IMR-90 (cell line): ENCODE measurements at regions not wholly inside any gene's neighbourhood (a gene's known extent, or its start where the extent isn't known, plus 50 kb on each side); places are given as distances from the start of the nearest gene placed in this dataset.

Experiments
- ATAC-seq: fragments of 200-7000 bp; cut with Tn5 transposase; 2 replicates; pipeline ENCODE4 v1.9.1; 2020; ENCODE audit warnings: low read depth, mild to moderate bottlenecking, moderate library complexity
- BruUV-seq: library from RNA; stranded (reverse); fragments of 400-500 nt; replicated peaks from 2 replicates; lab custom pipeline; 2021; lab: Mats Ljungman, UMichigan
- CTCF ChIA-PET: fragments of 300-600 bp; formaldehyde crosslinking; extraction: SDS; loops from one replicate; lab custom pipeline; 2021; ENCODE audit warnings: antibody characterized with exemption; lab: Yijun Ruan, JAX
- POLR2A ChIA-PET: fragments of 300-600 bp; sonication (Branson Sonifier 250); formaldehyde crosslinking; loops from one replicate; lab custom pipeline; 2022; ENCODE audit warnings: antibody characterized with exemption; ENCODE audit not compliant: unreplicated experiment; lab: Charles Lee
- DNase-seq: peaks from one replicate; pipeline ENCODE4 v3.0.0; 2013
- H2AFZ ChIP-seq: replicated peaks from 2 replicates; pipeline ENCODE3; 2013; ENCODE audit warnings: low read length, mild to moderate bottlenecking; ENCODE audit not compliant: poor library complexity
- H2AK5ac ChIP-seq: 2 replicates; pipeline ENCODE4 v1.6.1; 2013; ENCODE audit warnings: low read depth, low read length, inconsistent platforms
- H2AK9ac ChIP-seq: replicated peaks from 2 replicates; pipeline ENCODE3; 2013; ENCODE audit warnings: mild to moderate bottlenecking, low read depth, low read length, moderate library complexity; ENCODE audit not compliant: poor library complexity
- H2BK120ac ChIP-seq: 2 replicates; pipeline ENCODE4 v1.6.1; 2013; ENCODE audit warnings: low read depth, low read length, inconsistent platforms
- H2BK15ac ChIP-seq: 3 replicates; pipeline ENCODE4 v1.6.1; 2013; ENCODE audit warnings: low read depth, low read length, inconsistent platforms
- H2BK20ac ChIP-seq: 2 replicates; pipeline ENCODE4 v1.6.1; 2013; ENCODE audit warnings: low read depth, mild to moderate bottlenecking, inconsistent platforms, low read length, moderate library complexity
- H2BK5ac ChIP-seq: 2 replicates; pipeline ENCODE4 v1.6.1; 2013; ENCODE audit warnings: mild to moderate bottlenecking, low read depth, low read length, inconsistent platforms; ENCODE audit not compliant: poor library complexity, severe bottlenecking
- H3K14ac ChIP-seq: replicated peaks from 2 replicates; pipeline ENCODE4 v1.6.1; 2013; ENCODE audit warnings: low read depth, low read length, inconsistent platforms
- H3K18ac ChIP-seq: 2 replicates; pipeline ENCODE4 v1.6.1; 2013; ENCODE audit warnings: low read depth, low read length, control low read depth
- H3K23ac ChIP-seq: 2 replicates; pipeline ENCODE4 v1.6.1; 2013; ENCODE audit warnings: low read depth, low read length, inconsistent platforms
- H3K27ac ChIP-seq: 2 replicates; pipeline ENCODE4 v1.5.1; 2013; ENCODE audit warnings: mild to moderate bottlenecking, control low read depth, low read length; ENCODE audit not compliant: insufficient read depth
- H3K27me3 ChIP-seq: 2 replicates; pipeline ENCODE4 v1.6.1; 2013; ENCODE audit warnings: low read length; ENCODE audit not compliant: control insufficient read depth, insufficient read depth
- H3K36me3 ChIP-seq: 2 replicates; pipeline ENCODE4 v1.6.1; 2013; ENCODE audit warnings: low read length, mixed read lengths; ENCODE audit not compliant: control insufficient read depth, insufficient read depth
- H3K4ac ChIP-seq: 2 replicates; pipeline ENCODE4 v1.6.1; 2013; ENCODE audit warnings: low read depth, low read length, inconsistent platforms
- H3K4me1 ChIP-seq: 2 replicates; pipeline ENCODE4 v1.6.1; 2013; ENCODE audit warnings: low read length, mixed read lengths; ENCODE audit not compliant: control insufficient read depth, insufficient read depth
- H3K4me2 ChIP-seq: 2 replicates; pipeline ENCODE4 v1.6.1; 2013; ENCODE audit warnings: low read depth, mild to moderate bottlenecking, control low read depth, low read length, moderate library complexity
- H3K4me3 ChIP-seq: 2 replicates; pipeline ENCODE4 v1.5.1; 2013; ENCODE audit warnings: low read depth, mild to moderate bottlenecking, control low read depth, low read length, moderate library complexity; ENCODE audit not compliant: insufficient read depth
- H3K56ac ChIP-seq: 2 replicates; pipeline ENCODE4 v1.6.1; 2013; ENCODE audit warnings: low read length, inconsistent platforms; ENCODE audit not compliant: insufficient read depth; ENCODE audit errors: extremely low read depth
- H3K79me1 ChIP-seq, 2 experiments: 2 replicates each; pipeline ENCODE4 v1.6.1; 2013; ENCODE audit warnings: low read length in 2 of 2, inconsistent platforms in 1 of 2, low read depth in 1 of 2
- H3K9ac ChIP-seq: 2 replicates; pipeline ENCODE4 v1.6.1; 2013; ENCODE audit warnings: low read depth, low read length, control low read depth
- H3K9me1 ChIP-seq: 2 replicates; pipeline ENCODE4 v1.6.1; 2013; ENCODE audit warnings: low read length, inconsistent platforms; ENCODE audit not compliant: insufficient read depth
- H3K9me3 ChIP-seq: 2 replicates; pipeline ENCODE4 v1.6.1; 2013; ENCODE audit warnings: low read length; ENCODE audit not compliant: control insufficient read depth, insufficient read depth
- H4K20me1 ChIP-seq: 2 replicates; pipeline ENCODE4 v1.6.1; 2013; ENCODE audit warnings: low read length, inconsistent platforms; ENCODE audit not compliant: insufficient read depth
- H4K5ac ChIP-seq: 2 replicates; pipeline ENCODE4 v1.6.1; 2013; ENCODE audit warnings: mild to moderate bottlenecking, low read depth, low read length, control low read depth
- H4K8ac ChIP-seq, 2 experiments: 2 replicates each; pipeline ENCODE4 v1.6.1; 2013; ENCODE audit warnings: low read depth in 2 of 2, low read length in 2 of 2, control low read depth in 1 of 2, inconsistent platforms in 1 of 2
- H4K91ac ChIP-seq: 2 replicates; pipeline ENCODE4 v1.6.1; 2013; ENCODE audit warnings: low read depth, low read length, inconsistent platforms; ENCODE audit not compliant: insufficient read depth
- BHLHE40 ChIP-seq: fragments of 150-350 bp; IDR thresholded peaks from 2 replicates; pipeline ENCODE4 v1.6.1; 2016; ENCODE audit warnings: mild to moderate bottlenecking, low read depth, low read length
- CEBPB ChIP-seq: IDR thresholded peaks from 2 replicates; pipeline ENCODE4 v1.6.1; 2012; ENCODE audit warnings: low read depth, low read length, improper control_type of control experiment
- CHD1 ChIP-seq: IDR thresholded peaks from 2 replicates; pipeline ENCODE4 v1.6.1; 2012; ENCODE audit warnings: low read depth, low read length, improper control_type of control experiment
- FOS ChIP-seq: fragments of 150-350 bp; IDR thresholded peaks from 2 replicates; pipeline ENCODE4 v1.6.1; 2016; ENCODE audit warnings: low read depth, low read length
- MAFK ChIP-seq: IDR thresholded peaks from 2 replicates; pipeline ENCODE4 v1.6.1; 2012; ENCODE audit warnings: low read depth, low read length, improper control_type of control experiment
- MAZ ChIP-seq: IDR thresholded peaks from 2 replicates; pipeline ENCODE4 v1.6.1; 2012; ENCODE audit warnings: low read depth, mild to moderate bottlenecking, low read length, improper control_type of control experiment, moderate library complexity, borderline replicate concordance
- MXI1 ChIP-seq: IDR thresholded peaks from 2 replicates; pipeline ENCODE4 v1.6.1; 2012; ENCODE audit warnings: low read depth, mild to moderate bottlenecking, low read length, moderate library complexity, borderline replicate concordance
- NFE2L2 ChIP-seq: fragments of 150-350 bp; IDR thresholded peaks from 2 replicates; pipeline ENCODE4 v1.6.1; 2016; ENCODE audit warnings: low read depth, mild to moderate bottlenecking, low read length
- POLR2A ChIP-seq: IDR thresholded peaks from 2 replicates; pipeline ENCODE4 v1.6.1; 2012; ENCODE audit warnings: mild to moderate bottlenecking, low read depth, low read length
- RAD21 ChIP-seq: IDR thresholded peaks from 2 replicates; pipeline ENCODE4 v1.6.1; 2012; ENCODE audit warnings: low read length, improper control_type of control experiment
- RCOR1 ChIP-seq: IDR thresholded peaks from 2 replicates; pipeline ENCODE4 v1.6.1; 2012; ENCODE audit warnings: mild to moderate bottlenecking, low read length, improper control_type of control experiment; ENCODE audit not compliant: insufficient replicate concordance
- RFX5 ChIP-seq: IDR thresholded peaks from 2 replicates; pipeline ENCODE4 v1.8.0; 2012; ENCODE audit warnings: low read depth, mild to moderate bottlenecking, low read length, moderate library complexity
- SMC3 ChIP-seq: fragments of 150-350 bp; IDR thresholded peaks from 2 replicates; pipeline ENCODE4 v1.6.1; 2016; ENCODE audit warnings: low read depth, mild to moderate bottlenecking, antibody characterized with exemption, low read length, moderate library complexity
- WGBS, 2 experiments: methylation state at CpG; one replicate each; pipeline versions ENCODE4 v1.1.5 to v1.1.7; 2013; ENCODE audit warnings: missing lambda C conversion rate in 2 of 2; ENCODE audit not compliant: insufficient read length in 1 of 2; ENCODE audit errors: extremely low coverage in 2 of 2; 5-methylcytosine and 5-hydroxymethylcytosine counted together
- dilution Hi-C: fragments of 300-500 bp; cut with HindIII; formaldehyde crosslinking; loops from one replicate; pipeline ENCODE4 v1.14.3; 2018; ENCODE audit warnings: low sequenced_read_pairs; ENCODE audit not compliant: unreplicated experiment
- in situ Hi-C: fragments of 300-500 bp; cut with MboI; formaldehyde crosslinking; loops from 3 replicates; pipeline ENCODE4 v1.14.3; 2019; ENCODE audit warnings: low sequenced_read_pairs, inconsistent platforms, mixed read lengths
- intact Hi-C: fragments of 100-400 bp; cut with micrococcal nuclease; formaldehyde crosslinking; loops from 2 replicates; pipeline ENCODE4 v1.10.0; 2022
- TF ChIP-seq, protein P1 (sequence below): fragments of 150-350 bp; IDR thresholded peaks from 2 replicates; pipeline ENCODE4 v1.6.1; 2017; ENCODE audit warnings: mild to moderate bottlenecking, antibody characterized with exemption, low read length, low read depth
- TF ChIP-seq, protein P2 (sequence below): conservative IDR thresholded peaks from 2 replicates; pipeline ENCODE4 v1.5.1; 2012; ENCODE audit warnings: mild to moderate bottlenecking, low read depth, low read length, improper control_type of control experiment
- TF ChIP-seq, protein P3 (sequence below): fragments of 150-350 bp; IDR thresholded peaks from 2 replicates; pipeline ENCODE4 v1.6.1; 2016; ENCODE audit warnings: low read depth, mild to moderate bottlenecking, low read length, moderate library complexity, borderline replicate concordance

DNA sequence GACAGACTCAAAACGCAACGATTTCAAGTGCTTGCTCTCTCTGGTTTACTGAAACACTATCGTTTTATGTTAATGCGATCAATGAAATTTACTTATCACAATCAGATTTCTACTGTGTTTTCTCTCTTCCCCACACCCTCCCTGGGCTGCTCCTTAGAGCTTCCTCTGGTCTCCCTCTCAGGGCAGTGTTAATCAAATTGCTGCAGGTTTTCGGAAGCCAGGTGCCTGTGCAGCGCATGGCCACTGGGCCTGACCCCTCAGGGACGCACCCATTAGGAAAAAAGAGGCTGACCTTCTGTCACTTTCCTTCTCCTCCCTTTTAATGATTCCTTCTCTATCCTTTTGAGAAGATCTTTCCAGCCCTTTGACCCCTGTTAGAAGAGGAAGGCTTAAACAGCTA lies 134.5 kb upstream of the ONECUT1 start:
- ChIA-PET CTCF (no interaction called here), POLR2A (no interaction called here)
- Histone ChIP-seq H2BK5ac (no peak overlapping the region), H2AK9ac (no peak overlapping the region), H2AK5ac (no peak overlapping the region), H4K91ac (no peak overlapping the region), H4K20me1 (no peaks in the 10 kb centered on the region), H4K8ac (no peak overlapping the region), H3K56ac (no peak overlapping the region), H3K18ac (no peak overlapping the region), H3K9me1 (no peaks in the 10 kb centered on the region), H3K79me1 (no peaks in the 10 kb centered on the region), H4K5ac (no peak overlapping the region), H3K36me3 (no peaks in the 10 kb centered on the region), H3K4me1 (no peaks in the 10 kb centered on the region), H3K27me3 (no peaks in the 10 kb centered on the region), H2BK20ac (no peak overlapping the region), H3K14ac (no peak overlapping the region), H3K9ac (no peak overlapping the region), H3K9me3 (peaks cover 10% of the 10 kb centered on the region; the same call in 1 of the 2 replicates), H3K23ac (no peak overlapping the region), H2AFZ (no peak overlapping the region), H3K4me2 (no peak overlapping the region), H3K4ac (no peak overlapping the region), H2BK15ac (no peak overlapping the region), H2BK120ac (no peak overlapping the region), H3K4me3 (no peak overlapping the region), H3K27ac (no peak overlapping the region)
- in situ Hi-C loops (no loop called here), intact Hi-C loops (no loop called here), dilution Hi-C loops (no loop called here)
- TF ChIP-seq CEBPB (no peak), BHLHE40 (no peak), RAD21 (no peak), NFE2L2 (no peak), RFX5 (no peak), FOS (no peak), MXI1 (no peak), MAFK (no peak), POLR2A (no peak), MAZ (no peak), RCOR1 (no peak), SMC3 (no peak), CHD1 (no peak)
- TF ChIP-seq, protein P1, sequence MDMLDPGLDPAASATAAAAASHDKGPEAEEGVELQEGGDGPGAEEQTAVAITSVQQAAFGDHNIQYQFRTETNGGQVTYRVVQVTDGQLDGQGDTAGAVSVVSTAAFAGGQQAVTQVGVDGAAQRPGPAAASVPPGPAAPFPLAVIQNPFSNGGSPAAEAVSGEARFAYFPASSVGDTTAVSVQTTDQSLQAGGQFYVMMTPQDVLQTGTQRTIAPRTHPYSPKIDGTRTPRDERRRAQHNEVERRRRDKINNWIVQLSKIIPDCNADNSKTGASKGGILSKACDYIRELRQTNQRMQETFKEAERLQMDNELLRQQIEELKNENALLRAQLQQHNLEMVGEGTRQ = no peak
- TF ChIP-seq, protein P2, sequence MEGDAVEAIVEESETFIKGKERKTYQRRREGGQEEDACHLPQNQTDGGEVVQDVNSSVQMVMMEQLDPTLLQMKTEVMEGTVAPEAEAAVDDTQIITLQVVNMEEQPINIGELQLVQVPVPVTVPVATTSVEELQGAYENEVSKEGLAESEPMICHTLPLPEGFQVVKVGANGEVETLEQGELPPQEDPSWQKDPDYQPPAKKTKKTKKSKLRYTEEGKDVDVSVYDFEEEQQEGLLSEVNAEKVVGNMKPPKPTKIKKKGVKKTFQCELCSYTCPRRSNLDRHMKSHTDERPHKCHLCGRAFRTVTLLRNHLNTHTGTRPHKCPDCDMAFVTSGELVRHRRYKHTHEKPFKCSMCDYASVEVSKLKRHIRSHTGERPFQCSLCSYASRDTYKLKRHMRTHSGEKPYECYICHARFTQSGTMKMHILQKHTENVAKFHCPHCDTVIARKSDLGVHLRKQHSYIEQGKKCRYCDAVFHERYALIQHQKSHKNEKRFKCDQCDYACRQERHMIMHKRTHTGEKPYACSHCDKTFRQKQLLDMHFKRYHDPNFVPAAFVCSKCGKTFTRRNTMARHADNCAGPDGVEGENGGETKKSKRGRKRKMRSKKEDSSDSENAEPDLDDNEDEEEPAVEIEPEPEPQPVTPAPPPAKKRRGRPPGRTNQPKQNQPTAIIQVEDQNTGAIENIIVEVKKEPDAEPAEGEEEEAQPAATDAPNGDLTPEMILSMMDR = no peak
- TF ChIP-seq, protein P3, sequence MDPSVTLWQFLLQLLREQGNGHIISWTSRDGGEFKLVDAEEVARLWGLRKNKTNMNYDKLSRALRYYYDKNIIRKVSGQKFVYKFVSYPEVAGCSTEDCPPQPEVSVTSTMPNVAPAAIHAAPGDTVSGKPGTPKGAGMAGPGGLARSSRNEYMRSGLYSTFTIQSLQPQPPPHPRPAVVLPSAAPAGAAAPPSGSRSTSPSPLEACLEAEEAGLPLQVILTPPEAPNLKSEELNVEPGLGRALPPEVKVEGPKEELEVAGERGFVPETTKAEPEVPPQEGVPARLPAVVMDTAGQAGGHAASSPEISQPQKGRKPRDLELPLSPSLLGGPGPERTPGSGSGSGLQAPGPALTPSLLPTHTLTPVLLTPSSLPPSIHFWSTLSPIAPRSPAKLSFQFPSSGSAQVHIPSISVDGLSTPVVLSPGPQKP = no peak
- no peak for DNase-seq
- 64% methylated on average over 5 of the region's 7 CpGs; no CpG with 5 or more reads in 1 of the 2 experiments for WGBS, 2 experiments
- no peak for ATAC-seq
- no TSS peak for BruUV-seq
